Calu3 (cell line): ENCODE measurements at regions not wholly inside any gene's neighbourhood (a gene's known extent, or its start where the extent isn't known, plus 50 kb on each side); places are given as distances from the start of the nearest gene placed in this dataset.
"Not testable (repeated sequence)": the region's sequence is repeated elsewhere in the genome, so short reads cannot be mapped to it uniquely, and the experiment has no call there.

Experiments
- BruUV-seq: library from RNA; stranded (reverse); fragments of 400-500 nt; replicated peaks from 2 replicates; lab custom pipeline; 2021; lab: Mats Ljungman, UMichigan
- CTCF ChIA-PET: fragments of 300-600 bp; sonication (Branson Sonifier 250); formaldehyde crosslinking; loops from one replicate; lab custom pipeline; 2022; ENCODE audit warnings: antibody characterized with exemption; lab: Charles Lee
- DNase-seq: peaks from one replicate; pipeline ENCODE4 v3.0.0; 2022
- H3K27ac Mint-ChIP-seq: one replicate; pipeline ENCODE4 v1.8.0; 2022; ENCODE audit warnings: mixed read lengths; ENCODE audit not compliant: unreplicated experiment
- H3K27me3 Mint-ChIP-seq: one replicate; pipeline ENCODE4 v1.8.0; 2022; ENCODE audit warnings: mixed read lengths; ENCODE audit not compliant: unreplicated experiment
- H3K36me3 Mint-ChIP-seq: one replicate; pipeline ENCODE4 v1.8.0; 2022; ENCODE audit warnings: mild to moderate bottlenecking, moderate library complexity, mixed read lengths; ENCODE audit not compliant: insufficient read depth, unreplicated experiment
- H3K4me1 Mint-ChIP-seq: one replicate; pipeline ENCODE4 v1.8.0; 2022; ENCODE audit warnings: mild to moderate bottlenecking, low read depth, mixed read lengths; ENCODE audit not compliant: unreplicated experiment
- H3K4me3 Mint-ChIP-seq: one replicate; pipeline ENCODE4 v1.8.0; 2022; ENCODE audit warnings: mild to moderate bottlenecking, low read depth, moderate library complexity, mixed read lengths; ENCODE audit not compliant: unreplicated experiment
- H3K9me3 Mint-ChIP-seq: one replicate; pipeline ENCODE4 v1.8.0; 2022; ENCODE audit warnings: low read depth, mixed read lengths; ENCODE audit not compliant: unreplicated experiment
- CTCF ChIP-seq: fragments of 200-600 bp; IDR thresholded peaks from one replicate; pipeline ENCODE4 v1.8.0; 2022; ENCODE audit warnings: antibody characterized with exemption; ENCODE audit not compliant: unreplicated experiment
- intact Hi-C: fragments of 100-400 bp; cut with micrococcal nuclease; formaldehyde crosslinking; loops from one replicate; pipeline ENCODE4 v1.10.0; 2022; ENCODE audit not compliant: unreplicated experiment

- Mint-ChIP-seq H3K27ac (no peak overlapping the region), H3K9me3 (peaks cover 16% of the 10 kb centered on the region), H3K4me3 (no peak overlapping the region), H3K4me1 (no peaks in the 10 kb centered on the region), H3K36me3 (no peaks in the 10 kb centered on the region), H3K27me3 (peaks cover 40% of the 10 kb centered on the region)
- no peak for TF ChIP-seq CTCF
- no peak for DNase-seq
- no TSS peak for BruUV-seq
- CTCF ChIA-PET, result no interaction called here
- intact Hi-C loops, result no loop called here
Observed at GRCh38 chr12:97061171-97061570, 154.1 kb downstream of the NEDD1 start.

- Mint-ChIP-seq H3K9me3 (peaks cover 8% of the 10 kb centered on the region), H3K36me3 (no peaks in the 10 kb centered on the region), H3K4me3 (no peak overlapping the region), H3K27me3 (peaks cover 40% of the 10 kb centered on the region), H3K4me1 (no peaks in the 10 kb centered on the region), H3K27ac (no peak overlapping the region)
- no TSS peak for BruUV-seq
- no peak for DNase-seq
- CTCF ChIA-PET, result no interaction called here
- TF ChIP-seq CTCF, result no peak
- intact Hi-C loops, result no loop called here
Observed at GRCh38 chr12:97063292-97063935, 156.4 kb downstream of the NEDD1 start.

DNA sequence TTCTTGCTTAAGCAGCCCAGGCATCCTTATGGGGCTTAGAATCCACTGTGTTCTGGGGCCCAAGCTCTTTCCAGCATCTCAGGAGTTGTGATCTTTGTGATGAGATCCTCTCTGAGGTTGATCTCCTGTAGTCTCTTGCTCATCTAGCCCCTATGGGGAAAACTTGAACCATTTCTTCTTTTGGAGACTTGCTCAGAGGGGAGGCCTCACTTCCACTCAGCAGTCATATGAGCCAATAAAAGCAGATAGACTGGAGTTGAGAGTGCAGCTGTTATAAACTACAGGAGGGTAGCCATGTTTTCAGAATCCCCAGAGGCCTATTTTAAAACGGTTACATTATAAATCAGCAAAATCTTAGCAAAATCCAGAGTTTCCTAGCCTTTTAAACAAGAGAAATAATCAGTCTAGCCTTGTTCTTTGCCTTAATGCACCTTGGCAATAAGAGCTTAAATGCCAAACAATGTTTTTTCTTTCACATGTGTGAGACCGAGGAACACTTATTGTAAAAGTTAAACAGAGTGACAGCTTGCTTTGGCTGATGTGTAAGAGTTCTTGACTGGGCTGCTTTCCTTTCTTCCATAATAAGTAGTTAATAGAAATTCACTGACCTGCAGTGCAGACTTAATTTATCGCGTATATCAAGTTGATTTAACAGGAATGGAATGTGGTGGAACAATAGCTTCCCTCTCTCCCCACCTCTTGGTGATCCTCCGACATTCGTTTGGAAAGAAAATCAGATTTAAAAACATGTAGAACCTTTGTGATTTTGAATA lies 168.3 kb downstream of the NEDD1 start:
- no peaks in the 10 kb centered on the region for H3K36me3 Mint-ChIP-seq
- intact Hi-C loops, result no loop called here
- H3K27ac Mint-ChIP-seq, result no peak overlapping the region
- no peaks in the 10 kb centered on the region for H3K27me3 Mint-ChIP-seq
- no peak overlapping the region for H3K4me3 Mint-ChIP-seq
- peaks cover 8% of the 10 kb centered on the region for H3K4me1 Mint-ChIP-seq
- no peak for DNase-seq
- no peaks in the 10 kb centered on the region for H3K9me3 Mint-ChIP-seq
- CTCF ChIA-PET, result no interaction called here
- TF ChIP-seq CTCF, result no peak
- BruUV-seq, result no TSS peak

GRCh38 chr12:97075934-97076630 lies 169.0 kb downstream of the NEDD1 start:
- CTCF ChIA-PET, result no interaction called here

GRCh38 chr12:97076912-97077311 lies 169.9 kb downstream of the NEDD1 start:
- BruUV-seq, DNase-seq, H3K9me3 Mint-ChIP-seq, H3K4me1 Mint-ChIP-seq, H3K36me3 Mint-ChIP-seq, H3K4me3 Mint-ChIP-seq, H3K27me3 Mint-ChIP-seq, intact Hi-C loops, H3K27ac Mint-ChIP-seq: not testable (repeated sequence)
- CTCF ChIA-PET, result interaction anchor here (0.7 to 0.9 kb wide), 3 partner anchors 19 to 103 kb away, joined by 5 to 6 read pairs (median 6); no protein-coding TSS in a partner anchor

More at GRCh38 chr12:97075934-97076630, 169.0 kb downstream of the NEDD1 start:
- Mint-ChIP-seq H3K36me3 (no peaks in the 10 kb centered on the region), H3K4me1 (peaks cover 8% of the 10 kb centered on the region), H3K4me3 (no peak overlapping the region), H3K27me3 (no peaks in the 10 kb centered on the region), H3K9me3 (no peaks in the 10 kb centered on the region), H3K27ac (no peak overlapping the region)
- DNase-seq, result no peak
- no peak for TF ChIP-seq CTCF
- intact Hi-C loops, result no loop called here
- BruUV-seq, result no TSS peak
